Prostate gland (tissue), 2 donors: ENCODE measurements at regions not wholly inside any gene's neighbourhood (a gene's known extent, or its start where the extent isn't known, plus 50 kb on each side); places are given as distances from the start of the nearest gene placed in this dataset.

Source experiments
- DNase-seq: peaks from one replicate; pipeline ENCODE4 v3.0.0-alpha.2; 2019; ENCODE audit warnings: low spot score
- H3K27ac ChIP-seq, 2 donors: fragments of 200-600 bp; sonication (generic); 2 replicates each; pipeline ENCODE4 v1.5.1; 2017 to 2019
- H3K27me3 ChIP-seq: fragments of 200-600 bp; sonication (generic); replicated peaks from 2 replicates; pipeline ENCODE4 v1.5.1; 2019; ENCODE audit not compliant: insufficient read depth
- H3K36me3 ChIP-seq, 2 donors: fragments of 200-600 bp; sonication (generic); 1 replicate in 1 of 2; 2 replicates in 1 of 2; pipeline versions ENCODE4 v1.5.1 to v1.8.1; 2017 to 2019
- H3K4me1 ChIP-seq: fragments of 200-600 bp; sonication (generic); replicated peaks from 2 replicates; pipeline ENCODE4 v1.5.1; 2019
- H3K4me3 ChIP-seq, 2 donors: fragments of 200-600 bp; sonication (generic); 2 replicates each; pipeline ENCODE4 v1.5.1; 2017 to 2019
- H3K9me3 ChIP-seq: fragments of 200-600 bp; sonication (generic); 2 replicates; pipeline ENCODE4 v1.5.1; 2017
- CTCF ChIP-seq, 4 experiments: fragments of 200-600 bp in 2 of 4; fragments of 450-650 bp in 2 of 4; sonication (generic) in 2 of 4; IDR thresholded peaks; 1 replicate in 3 of 4; 2 replicates in 1 of 4; pipeline ENCODE4 v1.5.1; 2016 to 2019; ENCODE audit warnings: antibody characterized with exemption in 4 of 4, mild to moderate bottlenecking in 2 of 4, moderate library complexity in 2 of 4
- POLR2A ChIP-seq: fragments of 450-650 bp; IDR thresholded peaks from one replicate; pipeline ENCODE4 v1.6.1; 2016; ENCODE audit warnings: antibody characterized with exemption, mild to moderate bottlenecking
- POLR2AphosphoS5 ChIP-seq: sonication (generic); formaldehyde crosslinking; IDR thresholded peaks from one replicate; pipeline ENCODE4 v1.6.1; 2017; ENCODE audit warnings: antibody characterized with exemption
- WGBS: methylation state at CpG from one replicate; pipeline ENCODE4 v1.1.5; 2018; 5-methylcytosine and 5-hydroxymethylcytosine counted together
- intact Hi-C: fragments of 100-400 bp; cut with DNase I; formaldehyde crosslinking; loops from one replicate; pipeline ENCODE4 v1.14.2; 2022

- TF ChIP-seq CTCF (IDR thresholded peaks at IDR 0.05): no peak
- no peak for TF ChIP-seq POLR2AphosphoS5
- no peak for TF ChIP-seq POLR2A
These were observed 311.5 kb upstream of the POGK start for GRCh38 chr1:166527752-166528151.

GRCh38 chr1:166538646-166539045 lies 300.6 kb upstream of the POGK start:
- TF ChIP-seq POLR2A: no peak
- no peak for TF ChIP-seq POLR2AphosphoS5
- no peak for TF ChIP-seq CTCF (IDR thresholded peaks at IDR 0.05)
- H3K27me3 ChIP-seq: no peaks in the 10 kb centered on the region
- 68% methylated on average over 1 of the region's 1 CpG for WGBS
- H3K36me3 ChIP-seq: no peaks in the 10 kb centered on the region
- no peak for DNase-seq
- intact Hi-C loops: no loop called here
- no peak overlapping the region for H3K27ac ChIP-seq
- H3K4me1 ChIP-seq: no peaks in the 10 kb centered on the region
- H3K4me3 ChIP-seq: no peak overlapping the region
- H3K9me3 ChIP-seq: no peaks in the 10 kb centered on the region

More at GRCh38 chr1:166527752-166528151, 311.5 kb upstream of the POGK start:
- Histone ChIP-seq H3K27me3 (no peaks in the 10 kb centered on the region), H3K4me1 (no peaks in the 10 kb centered on the region), H3K36me3 (no peaks in the 10 kb centered on the region), H3K9me3 (no peaks in the 10 kb centered on the region), H3K4me3 (no peak overlapping the region), H3K27ac (no peak overlapping the region)
- 66% methylated on average over 2 of the region's 2 CpGs for WGBS
- no peak for DNase-seq
- intact Hi-C loops: no loop called here

- Histone ChIP-seq H3K27ac (no peak overlapping the region), H3K9me3 (no peaks in the 10 kb centered on the region), H3K4me3 (no peak overlapping the region), H3K4me1 (no peaks in the 10 kb centered on the region), H3K27me3 (no peaks in the 10 kb centered on the region), H3K36me3 (no peaks in the 10 kb centered on the region)
- 96% methylated on average over 1 of the region's 1 CpG for WGBS
- TF ChIP-seq CTCF (IDR thresholded peaks at IDR 0.05) (no peak), POLR2A (no peak)
- DNase-seq: no peak
- intact Hi-C loops: no loop called here
These were observed 295.2 kb upstream of the POGK start for GRCh38 chr1:166544036-166544435.

GRCh38 chr1:166544561-166544960 lies 294.7 kb upstream of the POGK start:
- Histone ChIP-seq H3K4me3 (no peak overlapping the region), H3K9me3 (no peaks in the 10 kb centered on the region), H3K27ac (no peak overlapping the region), H3K4me1 (no peaks in the 10 kb centered on the region), H3K27me3 (no peaks in the 10 kb centered on the region), H3K36me3 (no peaks in the 10 kb centered on the region)
- intact Hi-C loops: no loop called here
- WGBS: 77% methylated on average over 1 of the region's 1 CpG
- TF ChIP-seq POLR2A: no peak
- no peak for DNase-seq

GRCh38 chr1:166552706-166553105 lies 286.6 kb upstream of the POGK start:
- Histone ChIP-seq H3K9me3 (no peaks in the 10 kb centered on the region), H3K27ac (no peak overlapping the region), H3K36me3 (no peaks in the 10 kb centered on the region), H3K4me3 (no peak overlapping the region), H3K27me3 (no peaks in the 10 kb centered on the region), H3K4me1 (no peaks in the 10 kb centered on the region)
- no peak for DNase-seq
- WGBS: 53% methylated on average over 1 of the region's 1 CpG
- intact Hi-C loops: no loop called here
- no peak for TF ChIP-seq POLR2A
- TF ChIP-seq POLR2AphosphoS5: no peak
- TF ChIP-seq CTCF (IDR thresholded peaks at IDR 0.05): no peak

- Histone ChIP-seq H3K27me3 (no peaks in the 10 kb centered on the region), H3K36me3 (no peaks in the 10 kb centered on the region), H3K9me3 (no peaks in the 10 kb centered on the region), H3K27ac (no peak overlapping the region), H3K4me3 (no peak overlapping the region), H3K4me1 (no peaks in the 10 kb centered on the region)
- DNase-seq: no peak
- TF ChIP-seq POLR2AphosphoS5: no peak
- no peak for TF ChIP-seq CTCF (IDR thresholded peaks at IDR 0.05)
- no peak for TF ChIP-seq POLR2A
- intact Hi-C loops: no loop called here
These were observed 268.3 kb upstream of the POGK start for GRCh38 chr1:166570954-166571353.
